MV-4-11 (cell line): ENCODE measurements at regions not wholly inside any gene's neighbourhood (a gene's known extent, or its start where the extent isn't known, plus 50 kb on each side); places are given as distances from the start of the nearest gene placed in this dataset.

Experiments used
- DNase-seq: peaks from one replicate; lab custom pipeline; 2025; lab: John Stamatoyannopoulos, UW

DNA sequence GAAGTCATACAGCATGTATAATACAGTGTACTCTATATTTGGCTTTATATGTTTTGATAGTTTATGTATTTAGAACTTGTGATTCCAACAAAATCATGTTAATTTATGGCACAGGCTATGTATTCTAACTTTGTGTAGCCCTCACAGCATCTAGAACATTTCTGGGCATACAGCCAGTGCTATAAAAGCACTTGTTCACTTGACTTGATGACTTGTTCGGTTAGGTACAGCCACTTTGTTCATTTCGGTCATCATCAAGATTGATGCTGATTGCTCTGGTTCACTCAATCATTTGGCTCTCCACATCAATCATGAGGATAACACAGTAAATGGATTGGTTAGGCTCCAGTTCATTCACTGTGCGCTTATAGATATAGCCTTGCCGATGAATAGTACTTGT is 97.6 kb upstream of the IRS4 start:
- no peak for DNase-seq

DNA sequence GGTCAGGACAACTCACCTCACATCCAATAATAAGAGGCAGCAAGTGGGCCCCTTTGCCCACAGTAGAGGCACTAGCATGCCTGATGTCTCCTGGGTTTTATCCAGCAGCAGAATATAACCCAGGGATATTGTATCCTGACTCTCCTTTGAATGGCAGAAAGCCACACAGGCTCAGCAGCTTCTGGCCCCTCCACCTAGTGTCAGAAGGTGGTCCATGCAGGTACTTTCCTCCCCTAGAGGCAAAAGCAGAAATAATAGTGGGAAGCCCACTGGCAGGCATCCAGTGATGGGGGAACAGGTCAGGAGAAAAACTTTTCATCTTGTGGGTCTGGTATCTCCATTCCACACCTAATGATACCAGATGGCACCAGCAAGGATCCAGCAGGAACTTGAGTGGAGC is 75.5 kb upstream of the IRS4 start:
- no peak for DNase-seq

GRCh38 chrX:108795240-108795639 is 58.9 kb upstream of the IRS4 start:
- DNase-seq, result no peak
